GM10266 (cell line): ENCODE measurements at regions not wholly inside any gene's neighbourhood (a gene's known extent, or its start where the extent isn't known, plus 50 kb on each side); places are given as distances from the start of the nearest gene placed in this dataset.

Experiments used
- DNase-seq: peaks from one replicate; pipeline ENCODE4 v3.0.0; 2012; ENCODE audit errors: extremely low spot score
- TF ChIP-seq, protein P1 (sequence below): IDR thresholded peaks from 2 replicates; pipeline ENCODE4 v1.5.1; 2012; ENCODE audit warnings: mild to moderate bottlenecking, low read depth; ENCODE audit not compliant: control insufficient read depth, insufficient read depth; ENCODE audit errors: missing control alignments

DNA sequence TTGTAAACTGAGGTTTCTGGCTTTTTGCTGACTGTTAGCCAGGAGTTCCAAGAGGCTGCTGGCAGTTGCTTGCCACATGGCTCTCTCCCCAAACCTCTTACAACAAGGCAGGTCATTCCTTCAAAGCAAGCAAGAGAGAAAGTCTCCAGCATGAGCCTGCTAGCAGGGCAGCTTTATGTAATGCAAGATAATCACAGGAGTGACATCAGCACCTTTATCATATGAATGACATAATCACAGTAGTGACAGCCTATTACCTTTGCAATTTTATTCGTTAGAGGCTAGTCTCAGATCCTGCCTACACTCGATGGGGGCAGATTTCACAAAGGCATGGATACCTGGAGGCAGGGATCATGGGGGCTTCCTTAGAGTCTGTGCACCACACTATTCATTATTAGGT lies 79.5 kb upstream of the KCNJ16 start:
- no peak for DNase-seq
- TF ChIP-seq, protein P1, sequence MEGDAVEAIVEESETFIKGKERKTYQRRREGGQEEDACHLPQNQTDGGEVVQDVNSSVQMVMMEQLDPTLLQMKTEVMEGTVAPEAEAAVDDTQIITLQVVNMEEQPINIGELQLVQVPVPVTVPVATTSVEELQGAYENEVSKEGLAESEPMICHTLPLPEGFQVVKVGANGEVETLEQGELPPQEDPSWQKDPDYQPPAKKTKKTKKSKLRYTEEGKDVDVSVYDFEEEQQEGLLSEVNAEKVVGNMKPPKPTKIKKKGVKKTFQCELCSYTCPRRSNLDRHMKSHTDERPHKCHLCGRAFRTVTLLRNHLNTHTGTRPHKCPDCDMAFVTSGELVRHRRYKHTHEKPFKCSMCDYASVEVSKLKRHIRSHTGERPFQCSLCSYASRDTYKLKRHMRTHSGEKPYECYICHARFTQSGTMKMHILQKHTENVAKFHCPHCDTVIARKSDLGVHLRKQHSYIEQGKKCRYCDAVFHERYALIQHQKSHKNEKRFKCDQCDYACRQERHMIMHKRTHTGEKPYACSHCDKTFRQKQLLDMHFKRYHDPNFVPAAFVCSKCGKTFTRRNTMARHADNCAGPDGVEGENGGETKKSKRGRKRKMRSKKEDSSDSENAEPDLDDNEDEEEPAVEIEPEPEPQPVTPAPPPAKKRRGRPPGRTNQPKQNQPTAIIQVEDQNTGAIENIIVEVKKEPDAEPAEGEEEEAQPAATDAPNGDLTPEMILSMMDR: no peak

DNA sequence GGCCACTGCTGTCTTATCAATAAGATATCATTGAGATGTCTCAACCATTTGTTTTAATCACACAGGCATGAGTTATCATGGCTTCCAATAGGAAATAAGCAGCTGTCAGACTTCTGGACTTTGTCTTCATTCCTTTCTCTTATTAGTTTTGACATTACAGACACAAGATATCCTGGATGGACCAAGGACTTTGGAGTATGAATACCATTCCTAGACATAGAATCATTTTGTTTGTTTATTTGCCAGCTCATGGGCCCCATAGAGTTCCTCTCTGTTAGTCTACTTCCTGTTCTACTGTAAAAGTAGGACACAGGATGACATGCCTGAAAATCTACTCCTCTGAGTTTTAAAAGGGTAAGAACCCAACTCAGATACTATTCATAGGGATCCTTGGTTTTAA lies 77.7 kb upstream of the KCNJ16 start:
- TF ChIP-seq, protein P1: no peak
- DNase-seq: no peak

- DNase-seq: no peak
- TF ChIP-seq, protein P1: no peak
These were observed 75.8 kb upstream of the KCNJ16 start for GRCh38 chr17:69999253-69999652.

GRCh38 chr17:70006159-70006558 lies 68.9 kb upstream of the KCNJ16 start:
- TF ChIP-seq, protein P1: no peak
- no peak for DNase-seq

GRCh38 chr17:70011750-70012149 lies 63.3 kb upstream of the KCNJ16 start:
- no peak for DNase-seq
- TF ChIP-seq, protein P1: no peak

- no peak for DNase-seq
- TF ChIP-seq, protein P1: no peak
These were observed 61.1 kb upstream of the KCNJ16 start for GRCh38 chr17:70013911-70014310.

- TF ChIP-seq, protein P1: no peak
- DNase-seq: no peak
These were observed 57.9 kb upstream of the KCNJ16 start for GRCh38 chr17:70017112-70017511.
